22Rv1 (cell line): ENCODE measurements at regions not wholly inside any gene's neighbourhood (a gene's known extent, or its start where the extent isn't known, plus 50 kb on each side); places are given as distances from the start of the nearest gene placed in this dataset.

Experiments used
- CTCF ChIP-seq: fragments of 450-650 bp; IDR thresholded peaks from 2 replicates; pipeline ENCODE4 v1.5.1; 2017; ENCODE audit warnings: mild to moderate bottlenecking
- ZFX ChIP-seq: fragments of 450-650 bp; IDR thresholded peaks from 2 replicates; pipeline ENCODE4 v1.6.1; 2017; ENCODE audit warnings: antibody characterized with exemption, borderline replicate concordance

GRCh38 chr13:107788464-107789165 is 426.7 kb downstream of the LIG4 start:
- TF ChIP-seq CTCF (no peak), ZFX (no peak)
